Neuronal stem cell (in vitro differentiated cells): ENCODE measurements at regions not wholly inside any gene's neighbourhood (a gene's known extent, or its start where the extent isn't known, plus 50 kb on each side); places are given as distances from the start of the nearest gene placed in this dataset.

Experiments used
- DNase-seq: peaks from one replicate; pipeline ENCODE4 v3.0.0-alpha.2; 2013; ENCODE audit warnings: low spot score
- H2AFZ ChIP-seq: one replicate; pipeline ENCODE4 v1.6.1; 2013; ENCODE audit warnings: mild to moderate bottlenecking, low read length, inconsistent platforms
- H2AK5ac ChIP-seq: 2 replicates; pipeline ENCODE4 v1.6.1; 2013; ENCODE audit warnings: low read depth, mild to moderate bottlenecking, inconsistent platforms, low read length, moderate library complexity, mixed read lengths
- H2BK120ac ChIP-seq: 2 replicates; pipeline ENCODE4 v1.6.1; 2013; ENCODE audit warnings: low read depth, mild to moderate bottlenecking, inconsistent platforms, low read length, moderate library complexity, mixed read lengths
- H2BK12ac ChIP-seq: one replicate; pipeline ENCODE4 v1.6.1; 2013; ENCODE audit warnings: low read length, inconsistent platforms
- H2BK15ac ChIP-seq: 2 replicates; pipeline ENCODE4 v1.6.1; 2013; ENCODE audit warnings: mild to moderate bottlenecking, low read length, inconsistent platforms, mixed read lengths
- H2BK5ac ChIP-seq: one replicate; pipeline ENCODE4 v1.6.1; 2013; ENCODE audit warnings: inconsistent platforms, mild to moderate bottlenecking, low read length, moderate library complexity
- H3K14ac ChIP-seq: one replicate; pipeline ENCODE4 v1.6.1; 2013; ENCODE audit warnings: low read length, inconsistent platforms
- H3K18ac ChIP-seq: 2 replicates; pipeline ENCODE4 v1.6.1; 2013; ENCODE audit warnings: low read length, inconsistent platforms
- H3K23ac ChIP-seq: 2 replicates; pipeline ENCODE4 v1.6.1; 2013; ENCODE audit warnings: low read depth, mild to moderate bottlenecking, mixed read lengths, low read length, inconsistent platforms; ENCODE audit not compliant: poor library complexity
- H3K27ac ChIP-seq: replicated peaks from 3 replicates; pipeline ENCODE4 v1.5.1; 2013; ENCODE audit warnings: low read length, inconsistent platforms
- H3K27me3 ChIP-seq, 3 experiments: 2 replicates each; pipeline ENCODE4 v1.6.1; 2013; ENCODE audit warnings: low read length in 3 of 3, mild to moderate bottlenecking in 2 of 3, inconsistent platforms in 1 of 3, low read depth in 1 of 3, mixed read lengths in 1 of 3, moderate library complexity in 1 of 3; ENCODE audit not compliant: control insufficient read depth in 3 of 3, insufficient read depth in 3 of 3
- H3K36me3 ChIP-seq, 2 donors: replicated peaks in 1 of 2; 2 replicates each; pipeline ENCODE4 v1.6.1; 2013; ENCODE audit warnings: low read length in 2 of 2; ENCODE audit not compliant: control insufficient read depth in 2 of 2, insufficient read depth in 2 of 2
- H3K4ac ChIP-seq: 2 replicates; pipeline ENCODE4 v1.6.1; 2013; ENCODE audit warnings: inconsistent platforms, mild to moderate bottlenecking, low read length, moderate library complexity
- H3K4me1 ChIP-seq, 2 donors: 1 replicate in 1 of 2; 2 replicates in 1 of 2; pipeline ENCODE4 v1.6.1; 2013; ENCODE audit warnings: low read length in 2 of 2, low read depth in 1 of 2; ENCODE audit not compliant: control insufficient read depth in 2 of 2, insufficient read depth in 1 of 2
- H3K4me2 ChIP-seq: one replicate; pipeline ENCODE4 v1.6.1; 2013; ENCODE audit warnings: mild to moderate bottlenecking, low read length, inconsistent platforms; ENCODE audit not compliant: insufficient read depth, poor library complexity, severe bottlenecking
- H3K4me3 ChIP-seq, 2 donors: 2 replicates each; pipeline ENCODE4 v1.5.1; 2013; ENCODE audit warnings: low read length in 2 of 2, mild to moderate bottlenecking in 2 of 2, inconsistent platforms in 1 of 2, moderate library complexity in 1 of 2
- H3K79me1 ChIP-seq: one replicate; pipeline ENCODE4 v1.6.1; 2013; ENCODE audit warnings: low read depth, mild to moderate bottlenecking, inconsistent platforms, low read length, moderate library complexity
- H3K9ac ChIP-seq: one replicate; pipeline ENCODE4 v1.6.1; 2013; ENCODE audit warnings: mild to moderate bottlenecking, low read depth, low read length, inconsistent platforms; ENCODE audit not compliant: poor library complexity
- H3K9me3 ChIP-seq, 2 donors: replicated peaks in 1 of 2; 2 replicates each; pipeline versions ENCODE3 to v1.6.1; 2013; ENCODE audit warnings: low read length in 2 of 2, mild to moderate bottlenecking in 2 of 2, inconsistent platforms in 1 of 2, low read depth in 1 of 2, mixed read lengths in 1 of 2, moderate library complexity in 1 of 2; ENCODE audit not compliant: control insufficient read depth in 2 of 2, insufficient read depth in 1 of 2
- H4K8ac ChIP-seq: one replicate; pipeline ENCODE4 v1.6.1; 2013; ENCODE audit warnings: low read depth, mild to moderate bottlenecking, inconsistent platforms, low read length, moderate library complexity
- H4K91ac ChIP-seq: one replicate; pipeline ENCODE4 v1.6.1; 2013; ENCODE audit warnings: low read length, low read depth, mild to moderate bottlenecking, inconsistent platforms; ENCODE audit not compliant: poor library complexity
- WGBS, 2 donors: extraction: QIAGEN DNeasy Blood & Tissue Kit; methylation state at CpG; one replicate each; pipeline ENCODE4 v1.1.7; 2013; ENCODE audit warnings: missing lambda C conversion rate in 2 of 2, mixed read lengths in 1 of 2; ENCODE audit not compliant: insufficient read length in 2 of 2, insufficient replicate concordance in 1 of 2; ENCODE audit errors: extremely low coverage in 2 of 2; 5-methylcytosine and 5-hydroxymethylcytosine counted together

- H3K4ac ChIP-seq, result no peak overlapping the region
- WGBS, 2 donors, result no CpG with 5 or more reads among the region's 5 CpGs
- no peak overlapping the region for H2AFZ ChIP-seq
Measured at GRCh38 chr4:29081234-29081955, 1638.8 kb upstream of the PCDH7 start.

GRCh38 chr4:29082684-29083083, 1637.5 kb upstream of the PCDH7 start:
- Histone ChIP-seq H3K9ac (no peak overlapping the region), H3K23ac (no peak overlapping the region), H3K4me2 (no peak overlapping the region), H3K4me1 (no peaks in the 10 kb centered on the region), H2BK120ac (no peak overlapping the region), H3K18ac (no peak overlapping the region), H3K27ac (no peak overlapping the region), H2AK5ac (no peak overlapping the region), H2AFZ (no peak overlapping the region), H3K79me1 (no peaks in the 10 kb centered on the region), H3K36me3 (no peaks in the 10 kb centered on the region), H3K27me3 (no peaks in the 10 kb centered on the region), H4K91ac (no peak overlapping the region), H3K14ac (no peak overlapping the region), H3K9me3 (no peaks in the 10 kb centered on the region), H3K4me3 (no peak overlapping the region), H3K4ac (no peak overlapping the region), H2BK12ac (no peak overlapping the region), H4K8ac (no peak overlapping the region), H2BK5ac (no peak overlapping the region), H2BK15ac (no peak overlapping the region)
- DNase-seq, result no peak
- no CpG with 5 or more reads among the region's 5 CpGs for WGBS, 2 donors

More at GRCh38 chr4:29081234-29081955, 1638.8 kb upstream of the PCDH7 start:
- Histone ChIP-seq H2BK120ac (no peak overlapping the region), H3K4me1 (no peaks in the 10 kb centered on the region), H3K4me2 (no peak overlapping the region), H3K27me3 (no peaks in the 10 kb centered on the region), H3K9ac (no peak overlapping the region), H2BK5ac (no peak overlapping the region), H2BK12ac (no peak overlapping the region), H3K18ac (no peak overlapping the region), H3K23ac (no peak overlapping the region), H4K91ac (no peak overlapping the region), H3K4me3 (no peak overlapping the region), H4K8ac (no peak overlapping the region), H3K36me3 (no peaks in the 10 kb centered on the region), H3K14ac (no peak overlapping the region), H2BK15ac (no peak overlapping the region), H2AK5ac (no peak overlapping the region), H3K9me3 (no peaks in the 10 kb centered on the region), H3K79me1 (no peaks in the 10 kb centered on the region), H3K27ac (no peak overlapping the region)
- no peak for DNase-seq

DNA sequence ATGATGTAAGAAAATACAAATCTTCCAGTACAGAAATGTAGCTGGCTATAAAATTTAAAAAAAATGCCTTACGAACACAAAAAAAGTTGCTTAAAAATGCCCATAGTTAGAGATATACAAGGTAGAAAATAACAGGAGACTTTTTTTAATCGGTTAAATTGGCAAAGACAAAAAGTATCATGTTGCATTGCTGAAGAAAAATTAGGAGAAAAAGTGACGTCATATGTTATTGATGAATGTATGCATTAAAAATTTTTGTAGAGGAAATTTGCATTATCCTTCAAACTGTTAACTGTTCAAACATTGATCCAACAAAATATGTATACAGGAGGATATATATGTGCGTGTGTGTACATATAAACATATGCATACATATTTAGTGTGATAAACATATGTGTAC, 1634.4 kb upstream of the PCDH7 start:
- H3K9me3 ChIP-seq, result no peaks in the 10 kb centered on the region
- H3K4ac ChIP-seq, result no peak overlapping the region
- no peak for DNase-seq
- H3K23ac ChIP-seq, result no peak overlapping the region
- H3K9ac ChIP-seq, result no peak overlapping the region
- no peak overlapping the region for H2AFZ ChIP-seq
- H2BK15ac ChIP-seq, result no peak overlapping the region
- H3K18ac ChIP-seq, result no peak overlapping the region
- no peak overlapping the region for H2BK5ac ChIP-seq
- H3K4me3 ChIP-seq, result no peak overlapping the region
- no peaks in the 10 kb centered on the region for H3K4me1 ChIP-seq
- no CpG with 5 or more reads among the region's 4 CpGs for WGBS, 2 donors
- no peak overlapping the region for H3K27ac ChIP-seq
- no peak overlapping the region for H4K8ac ChIP-seq
- H2BK12ac ChIP-seq, result no peak overlapping the region
- no peaks in the 10 kb centered on the region for H3K27me3 ChIP-seq
- H3K4me2 ChIP-seq, result no peak overlapping the region
- H2BK120ac ChIP-seq, result no peak overlapping the region
- H3K14ac ChIP-seq, result no peak overlapping the region
- H2AK5ac ChIP-seq, result no peak overlapping the region
- H3K79me1 ChIP-seq, result no peaks in the 10 kb centered on the region
- H3K36me3 ChIP-seq, result no peaks in the 10 kb centered on the region
- no peak overlapping the region for H4K91ac ChIP-seq

GRCh38 chr4:29104694-29105093, 1615.5 kb upstream of the PCDH7 start:
- no peak overlapping the region for H2AK5ac ChIP-seq
- H3K27ac ChIP-seq, result no peak overlapping the region
- H3K27me3 ChIP-seq, result no peaks in the 10 kb centered on the region
- no peak overlapping the region for H3K18ac ChIP-seq
- no peak overlapping the region for H4K8ac ChIP-seq
- no peaks in the 10 kb centered on the region for H3K79me1 ChIP-seq
- no peak overlapping the region for H4K91ac ChIP-seq
- H2BK15ac ChIP-seq, result no peak overlapping the region
- no peak overlapping the region for H3K4ac ChIP-seq
- no peaks in the 10 kb centered on the region for H3K9me3 ChIP-seq
- H3K14ac ChIP-seq, result no peak overlapping the region
- no peaks in the 10 kb centered on the region for H3K4me1 ChIP-seq
- WGBS, 2 donors, result no CpG with 5 or more reads among the region's 3 CpGs
- no peak overlapping the region for H2BK120ac ChIP-seq
- no peak for DNase-seq
- H2BK5ac ChIP-seq, result no peak overlapping the region
- H3K9ac ChIP-seq, result no peak overlapping the region
- no peak overlapping the region for H3K23ac ChIP-seq
- H3K36me3 ChIP-seq, result no peaks in the 10 kb centered on the region
- H3K4me3 ChIP-seq, result no peak overlapping the region
- no peak overlapping the region for H2AFZ ChIP-seq
- H2BK12ac ChIP-seq, result no peak overlapping the region
- H3K4me2 ChIP-seq, result no peak overlapping the region
